ENCODE measurements at regions not wholly inside any gene's neighbourhood (a gene's known extent, or its start where the extent isn't known, plus 50 kb on each side); places are given as distances from the start of the nearest gene placed in this dataset.

DNA sequence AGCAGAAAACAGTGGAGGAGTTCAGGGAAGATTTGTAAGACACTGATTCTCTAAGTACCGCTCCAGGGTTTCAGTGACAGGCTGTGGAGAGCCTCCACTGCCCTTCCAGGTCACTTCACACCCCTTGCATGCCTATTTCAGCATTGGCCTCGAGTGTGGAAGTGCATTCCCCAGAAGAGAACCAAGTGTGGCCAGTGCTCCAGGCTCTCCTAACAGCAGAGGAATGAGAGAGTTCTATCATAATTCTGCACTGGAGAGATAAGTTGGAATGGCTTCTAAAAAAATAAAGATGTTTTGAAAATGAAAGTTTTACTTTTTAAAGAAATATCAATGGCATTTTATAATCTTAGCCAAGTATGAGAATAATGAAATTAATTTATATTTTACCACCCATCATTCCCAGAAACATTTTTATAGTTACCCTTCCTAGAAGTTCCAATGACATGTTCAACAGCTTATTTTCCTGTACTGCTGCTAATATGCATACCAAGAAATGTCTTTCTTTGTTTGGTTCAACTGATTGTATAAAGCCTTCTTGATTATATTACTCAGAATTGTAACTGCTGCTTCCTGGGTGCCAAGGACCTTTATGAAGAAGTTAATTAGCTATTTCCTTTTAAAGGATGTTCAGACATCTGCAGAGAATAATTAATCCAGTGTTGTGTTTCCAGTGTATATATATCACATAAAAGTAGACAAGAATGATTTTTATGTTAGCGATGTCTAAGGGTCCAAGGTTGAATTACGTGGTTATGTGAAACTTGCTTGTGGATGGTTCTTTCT lies 61.0 kb upstream of the SERPINE2 start:
- no peaks in the 10 kb centered on the region for H3K36me3 ChIP-seq (ENCODE audit: control insufficient read depth in 2 of 2, extremely low read depth in 1 of 2, insufficient read depth in 2 of 2, low read length in 2 of 2)
- no peak overlapping the region for H3K27ac ChIP-seq (ENCODE audit: control insufficient read depth, insufficient read depth, low read length)
- peaks cover 27% of the 10 kb centered on the region for H3K4me1 ChIP-seq (ENCODE audit: control insufficient read depth, extremely low read depth, insufficient read depth, low read length)
- DNase-seq (ENCODE audit: low read depth, low spot score) (no peak), FAIRE-seq (peak; percentile 69)
- H2AFZ ChIP-seq (ENCODE audit: control insufficient read depth, low read length): no peak overlapping the region
- no peak overlapping the region for H3K4me3 ChIP-seq (ENCODE audit: control insufficient read depth in 2 of 3, extremely low read depth in 1 of 3, insufficient read depth in 2 of 3, low read depth in 1 of 3, low read length in 3 of 3)
- H4K20me1 ChIP-seq (ENCODE audit: control insufficient read depth, extremely low read depth, insufficient read depth, low read length): no peaks in the 10 kb centered on the region
- TF ChIP-seq EZH2 (IDR thresholded peaks at IDR 0.05; ENCODE audit: low read length): no peak
- TF ChIP-seq, protein P1, sequence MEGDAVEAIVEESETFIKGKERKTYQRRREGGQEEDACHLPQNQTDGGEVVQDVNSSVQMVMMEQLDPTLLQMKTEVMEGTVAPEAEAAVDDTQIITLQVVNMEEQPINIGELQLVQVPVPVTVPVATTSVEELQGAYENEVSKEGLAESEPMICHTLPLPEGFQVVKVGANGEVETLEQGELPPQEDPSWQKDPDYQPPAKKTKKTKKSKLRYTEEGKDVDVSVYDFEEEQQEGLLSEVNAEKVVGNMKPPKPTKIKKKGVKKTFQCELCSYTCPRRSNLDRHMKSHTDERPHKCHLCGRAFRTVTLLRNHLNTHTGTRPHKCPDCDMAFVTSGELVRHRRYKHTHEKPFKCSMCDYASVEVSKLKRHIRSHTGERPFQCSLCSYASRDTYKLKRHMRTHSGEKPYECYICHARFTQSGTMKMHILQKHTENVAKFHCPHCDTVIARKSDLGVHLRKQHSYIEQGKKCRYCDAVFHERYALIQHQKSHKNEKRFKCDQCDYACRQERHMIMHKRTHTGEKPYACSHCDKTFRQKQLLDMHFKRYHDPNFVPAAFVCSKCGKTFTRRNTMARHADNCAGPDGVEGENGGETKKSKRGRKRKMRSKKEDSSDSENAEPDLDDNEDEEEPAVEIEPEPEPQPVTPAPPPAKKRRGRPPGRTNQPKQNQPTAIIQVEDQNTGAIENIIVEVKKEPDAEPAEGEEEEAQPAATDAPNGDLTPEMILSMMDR (optimal IDR thresholded peaks at IDR 0.05 in 1 of 3, IDR thresholded peaks at IDR 0.05 in 1 of 3, conservative IDR thresholded peaks at IDR 0.05 in 1 of 3; ENCODE audit: extremely low read depth in 1 of 3, insufficient read depth in 2 of 3, low read length in 3 of 3): no peak
- no peak overlapping the region for H3K4me2 ChIP-seq (ENCODE audit: control insufficient read depth, extremely low read depth, insufficient read depth, low read depth, low read length)
- H3K79me2 ChIP-seq (ENCODE audit: control insufficient read depth, insufficient read depth, low read length): no peaks in the 10 kb centered on the region
- H3K9me1 ChIP-seq (ENCODE audit: control insufficient read depth, extremely low read depth, insufficient read depth, low read length): no peaks in the 10 kb centered on the region
- no peaks in the 10 kb centered on the region for H3K9me3 ChIP-seq (ENCODE audit: control insufficient read depth, low read depth, low read length)
- dilution Hi-C loops (cut with MboI; ENCODE audit: extremely low pct_ligation_motif_present, low sequenced_read_pairs): no loop called here
- H3K27me3 ChIP-seq (ENCODE audit: control insufficient read depth, extremely low read depth, insufficient read depth, low read length): no peaks in the 10 kb centered on the region
- H3K9ac ChIP-seq (ENCODE audit: control insufficient read depth, extremely low read depth, insufficient read depth, low read length): no peak overlapping the region

DNA sequence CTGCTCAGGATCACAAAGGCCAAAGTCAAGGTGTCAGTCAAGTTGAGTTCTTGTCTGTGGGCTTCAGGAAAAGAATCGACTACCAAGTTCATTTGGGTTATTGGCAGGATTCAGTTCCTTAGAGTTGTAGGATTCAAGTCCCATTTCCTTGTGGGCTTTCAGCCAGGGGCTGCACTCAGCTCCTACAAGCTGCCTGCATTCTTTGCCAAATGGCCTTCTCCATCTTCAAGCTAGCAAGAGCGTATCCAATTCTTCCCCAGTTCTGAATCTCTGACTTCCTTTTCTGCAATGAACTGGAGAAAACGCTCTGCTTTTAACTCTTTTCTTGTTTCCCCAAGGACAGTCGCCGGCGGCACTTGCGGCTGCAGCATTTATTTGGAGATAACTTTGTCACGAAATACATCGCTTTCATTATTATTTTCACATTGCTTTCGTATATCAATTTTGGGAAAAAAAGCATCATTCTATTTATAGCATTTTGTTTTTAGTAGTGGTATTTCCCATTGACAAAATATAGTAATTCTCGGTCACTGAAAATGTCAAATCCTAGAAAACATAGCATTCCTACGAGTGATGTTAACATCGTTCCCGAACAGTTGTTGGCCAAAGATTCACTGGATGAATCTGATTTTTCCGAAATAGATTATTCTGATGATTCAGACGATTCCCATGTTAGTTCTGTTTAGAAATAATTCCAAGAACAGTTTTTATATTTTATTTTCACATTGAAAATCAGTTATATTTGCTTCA lies 59.6 kb upstream of the SERPINE2 start:
- TF ChIP-seq, protein P1 (optimal IDR thresholded peaks at IDR 0.05 in 1 of 3, IDR thresholded peaks at IDR 0.05 in 1 of 3, conservative IDR thresholded peaks at IDR 0.05 in 1 of 3; ENCODE audit: extremely low read depth in 1 of 3, insufficient read depth in 2 of 3, low read length in 3 of 3): no peak
- no peak for TF ChIP-seq EZH2 (IDR thresholded peaks at IDR 0.05; ENCODE audit: low read length)
- FAIRE-seq (no peak), DNase-seq (ENCODE audit: low read depth, low spot score) (no peak)
- no peaks in the 10 kb centered on the region for H3K27me3 ChIP-seq (ENCODE audit: control insufficient read depth, extremely low read depth, insufficient read depth, low read length)
- no peaks in the 10 kb centered on the region for H3K36me3 ChIP-seq (ENCODE audit: control insufficient read depth in 2 of 2, extremely low read depth in 1 of 2, insufficient read depth in 2 of 2, low read length in 2 of 2)
- no peaks in the 10 kb centered on the region for H4K20me1 ChIP-seq (ENCODE audit: control insufficient read depth, extremely low read depth, insufficient read depth, low read length)
- H3K9me1 ChIP-seq (ENCODE audit: control insufficient read depth, extremely low read depth, insufficient read depth, low read length): no peaks in the 10 kb centered on the region
- no peaks in the 10 kb centered on the region for H3K79me2 ChIP-seq (ENCODE audit: control insufficient read depth, insufficient read depth, low read length)
- H3K9ac ChIP-seq (ENCODE audit: control insufficient read depth, extremely low read depth, insufficient read depth, low read length): no peak overlapping the region
- H3K4me2 ChIP-seq (ENCODE audit: control insufficient read depth, extremely low read depth, insufficient read depth, low read depth, low read length): no peak overlapping the region
- H3K27ac ChIP-seq (ENCODE audit: control insufficient read depth, insufficient read depth, low read length): no peak overlapping the region
- H3K4me3 ChIP-seq (ENCODE audit: control insufficient read depth in 2 of 3, extremely low read depth in 1 of 3, insufficient read depth in 2 of 3, low read depth in 1 of 3, low read length in 3 of 3): no peak overlapping the region
- dilution Hi-C loops (cut with MboI; ENCODE audit: extremely low pct_ligation_motif_present, low sequenced_read_pairs): no loop called here
- H3K9me3 ChIP-seq (ENCODE audit: control insufficient read depth, low read depth, low read length): no peaks in the 10 kb centered on the region
- peaks cover 19% of the 10 kb centered on the region for H3K4me1 ChIP-seq (ENCODE audit: control insufficient read depth, extremely low read depth, insufficient read depth, low read length)
- H2AFZ ChIP-seq (ENCODE audit: control insufficient read depth, low read length): no peak overlapping the region
